H1 (cell line): ENCODE measurements at regions not wholly inside any gene's neighbourhood (a gene's known extent, or its start where the extent isn't known, plus 50 kb on each side); places are given as distances from the start of the nearest gene placed in this dataset.

Experiments used
- CHD2 ChIP-seq: IDR thresholded peaks from 2 replicates; pipeline ENCODE4 v1.6.1; 2012; ENCODE audit warnings: low read length, improper control_type of control experiment
- HDAC2 ChIP-seq, 2 experiments: fragments of 300-600 bp in 1 of 2; sonication (generic) in 1 of 2; IDR thresholded peaks; 2 replicates each; pipeline ENCODE4 v1.6.1; 2011 to 2012; ENCODE audit warnings: low read depth in 2 of 2, low read length in 2 of 2, mild to moderate bottlenecking in 2 of 2, moderate library complexity in 2 of 2, borderline replicate concordance in 1 of 2, inconsistent platforms in 1 of 2
- HDAC6 ChIP-seq: IDR thresholded peaks from one replicate; pipeline ENCODE4 v1.7.1; 2012; ENCODE audit warnings: low read depth, mild to moderate bottlenecking, inconsistent platforms, low read length, moderate library complexity
- PHF8 ChIP-seq: fragments of 200-600 bp; sonication (generic); conservative IDR thresholded peaks from 2 replicates; pipeline ENCODE4 v1.7.1; 2012; ENCODE audit warnings: low read depth, mild to moderate bottlenecking, inconsistent platforms, low read length, moderate library complexity
- POLR2A ChIP-seq, 2 experiments: IDR thresholded peaks; 1 replicate in 1 of 2; 2 replicates in 1 of 2; pipeline ENCODE4 v1.6.1; 2011; ENCODE audit warnings: low read depth in 2 of 2, low read length in 2 of 2, mild to moderate bottlenecking in 2 of 2; ENCODE audit errors: control extremely low read depth in 1 of 2
- POLR2AphosphoS5 ChIP-seq: IDR thresholded peaks from 2 replicates; pipeline ENCODE4 v1.6.1; 2011; ENCODE audit warnings: low read depth, low read length
- RAD21 ChIP-seq, 2 experiments: IDR thresholded peaks in 1 of 2; conservative IDR thresholded peaks in 1 of 2; 2 replicates each; pipeline ENCODE4 v1.6.1; 2011; ENCODE audit warnings: low read depth in 2 of 2, low read length in 2 of 2, improper control_type of control experiment in 1 of 2, inconsistent platforms in 1 of 2, mild to moderate bottlenecking in 1 of 2, moderate library complexity in 1 of 2
- RBBP5 ChIP-seq: IDR thresholded peaks from 2 replicates; pipeline ENCODE4 v1.7.1; 2012; ENCODE audit warnings: low read depth, mild to moderate bottlenecking, inconsistent platforms, low read length, moderate library complexity, borderline replicate concordance
- RFX5 ChIP-seq: IDR thresholded peaks from 2 replicates; pipeline ENCODE4 v1.6.1; 2011; ENCODE audit warnings: low read depth, low read length, improper control_type of control experiment, borderline replicate concordance
- TF ChIP-seq, protein P1 (sequence below): fragments of 300-600 bp; sonication (generic); IDR thresholded peaks from 2 replicates; pipeline ENCODE4 v1.7.1; 2012; ENCODE audit warnings: low read length, moderate library complexity, mild to moderate bottlenecking, inconsistent platforms; ENCODE audit not compliant: insufficient replicate concordance
- TF ChIP-seq, protein P2 (sequence below): IDR thresholded peaks from 2 replicates; pipeline ENCODE4 v1.6.1; 2012; ENCODE audit warnings: inconsistent platforms

- TF ChIP-seq, protein P1, sequence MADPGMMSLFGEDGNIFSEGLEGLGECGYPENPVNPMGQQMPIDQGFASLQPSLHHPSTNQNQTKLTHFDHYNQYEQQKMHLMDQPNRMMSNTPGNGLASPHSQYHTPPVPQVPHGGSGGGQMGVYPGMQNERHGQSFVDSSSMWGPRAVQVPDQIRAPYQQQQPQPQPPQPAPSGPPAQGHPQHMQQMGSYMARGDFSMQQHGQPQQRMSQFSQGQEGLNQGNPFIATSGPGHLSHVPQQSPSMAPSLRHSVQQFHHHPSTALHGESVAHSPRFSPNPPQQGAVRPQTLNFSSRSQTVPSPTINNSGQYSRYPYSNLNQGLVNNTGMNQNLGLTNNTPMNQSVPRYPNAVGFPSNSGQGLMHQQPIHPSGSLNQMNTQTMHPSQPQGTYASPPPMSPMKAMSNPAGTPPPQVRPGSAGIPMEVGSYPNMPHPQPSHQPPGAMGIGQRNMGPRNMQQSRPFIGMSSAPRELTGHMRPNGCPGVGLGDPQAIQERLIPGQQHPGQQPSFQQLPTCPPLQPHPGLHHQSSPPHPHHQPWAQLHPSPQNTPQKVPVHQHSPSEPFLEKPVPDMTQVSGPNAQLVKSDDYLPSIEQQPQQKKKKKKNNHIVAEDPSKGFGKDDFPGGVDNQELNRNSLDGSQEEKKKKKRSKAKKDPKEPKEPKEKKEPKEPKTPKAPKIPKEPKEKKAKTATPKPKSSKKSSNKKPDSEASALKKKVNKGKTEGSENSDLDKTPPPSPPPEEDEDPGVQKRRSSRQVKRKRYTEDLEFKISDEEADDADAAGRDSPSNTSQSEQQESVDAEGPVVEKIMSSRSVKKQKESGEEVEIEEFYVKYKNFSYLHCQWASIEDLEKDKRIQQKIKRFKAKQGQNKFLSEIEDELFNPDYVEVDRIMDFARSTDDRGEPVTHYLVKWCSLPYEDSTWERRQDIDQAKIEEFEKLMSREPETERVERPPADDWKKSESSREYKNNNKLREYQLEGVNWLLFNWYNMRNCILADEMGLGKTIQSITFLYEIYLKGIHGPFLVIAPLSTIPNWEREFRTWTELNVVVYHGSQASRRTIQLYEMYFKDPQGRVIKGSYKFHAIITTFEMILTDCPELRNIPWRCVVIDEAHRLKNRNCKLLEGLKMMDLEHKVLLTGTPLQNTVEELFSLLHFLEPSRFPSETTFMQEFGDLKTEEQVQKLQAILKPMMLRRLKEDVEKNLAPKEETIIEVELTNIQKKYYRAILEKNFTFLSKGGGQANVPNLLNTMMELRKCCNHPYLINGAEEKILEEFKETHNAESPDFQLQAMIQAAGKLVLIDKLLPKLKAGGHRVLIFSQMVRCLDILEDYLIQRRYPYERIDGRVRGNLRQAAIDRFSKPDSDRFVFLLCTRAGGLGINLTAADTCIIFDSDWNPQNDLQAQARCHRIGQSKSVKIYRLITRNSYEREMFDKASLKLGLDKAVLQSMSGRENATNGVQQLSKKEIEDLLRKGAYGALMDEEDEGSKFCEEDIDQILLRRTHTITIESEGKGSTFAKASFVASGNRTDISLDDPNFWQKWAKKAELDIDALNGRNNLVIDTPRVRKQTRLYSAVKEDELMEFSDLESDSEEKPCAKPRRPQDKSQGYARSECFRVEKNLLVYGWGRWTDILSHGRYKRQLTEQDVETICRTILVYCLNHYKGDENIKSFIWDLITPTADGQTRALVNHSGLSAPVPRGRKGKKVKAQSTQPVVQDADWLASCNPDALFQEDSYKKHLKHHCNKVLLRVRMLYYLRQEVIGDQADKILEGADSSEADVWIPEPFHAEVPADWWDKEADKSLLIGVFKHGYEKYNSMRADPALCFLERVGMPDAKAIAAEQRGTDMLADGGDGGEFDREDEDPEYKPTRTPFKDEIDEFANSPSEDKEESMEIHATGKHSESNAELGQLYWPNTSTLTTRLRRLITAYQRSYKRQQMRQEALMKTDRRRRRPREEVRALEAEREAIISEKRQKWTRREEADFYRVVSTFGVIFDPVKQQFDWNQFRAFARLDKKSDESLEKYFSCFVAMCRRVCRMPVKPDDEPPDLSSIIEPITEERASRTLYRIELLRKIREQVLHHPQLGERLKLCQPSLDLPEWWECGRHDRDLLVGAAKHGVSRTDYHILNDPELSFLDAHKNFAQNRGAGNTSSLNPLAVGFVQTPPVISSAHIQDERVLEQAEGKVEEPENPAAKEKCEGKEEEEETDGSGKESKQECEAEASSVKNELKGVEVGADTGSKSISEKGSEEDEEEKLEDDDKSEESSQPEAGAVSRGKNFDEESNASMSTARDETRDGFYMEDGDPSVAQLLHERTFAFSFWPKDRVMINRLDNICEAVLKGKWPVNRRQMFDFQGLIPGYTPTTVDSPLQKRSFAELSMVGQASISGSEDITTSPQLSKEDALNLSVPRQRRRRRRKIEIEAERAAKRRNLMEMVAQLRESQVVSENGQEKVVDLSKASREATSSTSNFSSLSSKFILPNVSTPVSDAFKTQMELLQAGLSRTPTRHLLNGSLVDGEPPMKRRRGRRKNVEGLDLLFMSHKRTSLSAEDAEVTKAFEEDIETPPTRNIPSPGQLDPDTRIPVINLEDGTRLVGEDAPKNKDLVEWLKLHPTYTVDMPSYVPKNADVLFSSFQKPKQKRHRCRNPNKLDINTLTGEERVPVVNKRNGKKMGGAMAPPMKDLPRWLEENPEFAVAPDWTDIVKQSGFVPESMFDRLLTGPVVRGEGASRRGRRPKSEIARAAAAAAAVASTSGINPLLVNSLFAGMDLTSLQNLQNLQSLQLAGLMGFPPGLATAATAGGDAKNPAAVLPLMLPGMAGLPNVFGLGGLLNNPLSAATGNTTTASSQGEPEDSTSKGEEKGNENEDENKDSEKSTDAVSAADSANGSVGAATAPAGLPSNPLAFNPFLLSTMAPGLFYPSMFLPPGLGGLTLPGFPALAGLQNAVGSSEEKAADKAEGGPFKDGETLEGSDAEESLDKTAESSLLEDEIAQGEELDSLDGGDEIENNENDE: no peak
- TF ChIP-seq HDAC6 (no peak), RFX5 (no peak), HDAC2 (IDR thresholded peaks at IDR 0.05; ENCODE audit: borderline replicate concordance in 1 of 2, low read depth in 2 of 2, low read length in 2 of 2) (no peak), RAD21 (IDR thresholded peaks at IDR 0.05 in 1 of 2, conservative IDR thresholded peaks at IDR 0.05 in 1 of 2; ENCODE audit: low read depth in 2 of 2, low read length in 2 of 2) (no peak), POLR2AphosphoS5 (no peak), CHD2 (no peak), POLR2A (IDR thresholded peaks at IDR 0.05; ENCODE audit: control extremely low read depth in 1 of 2, low read depth in 2 of 2, low read length in 2 of 2) (no peak), PHF8 (no peak), RBBP5 (no peak)
- TF ChIP-seq, protein P2, sequence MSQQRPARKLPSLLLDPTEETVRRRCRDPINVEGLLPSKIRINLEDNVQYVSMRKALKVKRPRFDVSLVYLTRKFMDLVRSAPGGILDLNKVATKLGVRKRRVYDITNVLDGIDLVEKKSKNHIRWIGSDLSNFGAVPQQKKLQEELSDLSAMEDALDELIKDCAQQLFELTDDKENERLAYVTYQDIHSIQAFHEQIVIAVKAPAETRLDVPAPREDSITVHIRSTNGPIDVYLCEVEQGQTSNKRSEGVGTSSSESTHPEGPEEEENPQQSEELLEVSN: no peak
Measured at GRCh38 chr2:100641125-100641435, 78.3 kb downstream of the PDCL3 start (continued).
